HG03135 (cell line): ENCODE measurements at regions not wholly inside any gene's neighbourhood (a gene's known extent, or its start where the extent isn't known, plus 50 kb on each side); places are given as distances from the start of the nearest gene placed in this dataset.
"Not testable (repeated sequence)": the region's sequence is repeated elsewhere in the genome, so short reads cannot be mapped to it uniquely, and the experiment has no call there.

Source experiments
- ATAC-seq: cut with Tn5 transposase; IDR thresholded peaks from one replicate; pipeline ENCODE4 v1.9.1; 2021; ENCODE audit warnings: mild to moderate bottlenecking, moderate library complexity; ENCODE audit not compliant: unreplicated experiment

DNA sequence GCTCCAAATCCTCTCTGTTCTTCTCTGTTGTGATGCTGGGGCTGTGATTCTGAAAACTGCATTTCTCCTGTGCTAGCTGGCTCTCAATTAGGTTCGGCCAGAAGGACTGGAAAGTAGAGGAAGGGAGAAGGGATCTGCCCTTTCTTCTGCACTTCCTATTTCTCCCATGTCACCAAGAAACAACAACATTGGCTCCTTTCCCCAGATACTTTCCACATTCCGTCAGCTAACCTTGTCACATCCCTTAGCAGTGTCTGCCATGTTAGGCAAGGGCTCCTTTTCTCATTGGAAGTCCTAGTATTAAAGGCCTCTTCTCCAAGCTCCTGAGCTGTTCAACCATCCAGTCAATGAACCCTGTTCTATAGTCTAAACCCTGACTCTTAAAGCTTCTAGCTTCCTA lies 171.1 kb downstream of the ZNF621 start:
- no peak for ATAC-seq

DNA sequence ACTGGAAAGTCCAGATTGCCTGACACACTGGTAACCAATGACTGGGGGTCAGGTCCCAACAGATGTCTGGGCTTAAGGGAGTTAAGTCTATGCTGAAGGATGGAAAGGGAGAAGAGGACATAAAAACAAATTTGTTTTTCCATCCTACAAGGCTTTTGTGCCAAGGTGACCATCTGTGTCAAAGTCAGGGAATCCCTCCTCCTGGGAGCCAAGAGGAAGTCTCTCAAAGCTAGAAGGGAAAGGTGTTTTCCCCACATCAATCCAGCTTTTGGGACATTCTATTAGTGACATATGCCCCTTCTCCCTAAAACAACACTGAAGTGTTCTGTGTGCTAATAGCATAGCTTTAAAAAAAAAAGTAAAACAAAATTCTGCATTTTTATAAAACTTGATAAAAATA lies 173.9 kb downstream of the ZNF621 start:
- not testable (repeated sequence) for ATAC-seq

GRCh38 chr3:40701016-40701588 lies 176.3 kb downstream of the ZNF621 start:
- ATAC-seq, result no peak

GRCh38 chr3:40704224-40704623 lies 179.5 kb downstream of the ZNF621 start:
- no peak for ATAC-seq

DNA sequence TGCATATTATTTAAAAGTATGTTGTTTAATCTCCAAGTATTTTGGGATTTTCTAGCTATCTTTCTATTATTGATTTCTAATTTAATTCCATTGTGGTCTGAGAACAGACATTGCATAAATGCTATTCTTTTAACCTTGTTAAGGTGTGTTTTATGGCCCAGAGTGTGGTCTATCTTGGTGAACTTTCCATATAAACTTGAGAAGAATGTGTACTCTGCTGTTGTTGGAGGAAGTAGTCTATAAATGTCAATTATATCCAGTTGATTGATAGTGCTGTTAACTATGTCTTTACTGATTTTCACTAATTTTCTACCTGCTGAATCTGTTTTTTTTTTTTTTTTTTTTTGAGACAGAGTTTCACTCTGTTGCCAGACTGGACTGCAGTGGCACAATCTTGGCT lies 180.9 kb downstream of the ZNF621 start:
- no peak for ATAC-seq

DNA sequence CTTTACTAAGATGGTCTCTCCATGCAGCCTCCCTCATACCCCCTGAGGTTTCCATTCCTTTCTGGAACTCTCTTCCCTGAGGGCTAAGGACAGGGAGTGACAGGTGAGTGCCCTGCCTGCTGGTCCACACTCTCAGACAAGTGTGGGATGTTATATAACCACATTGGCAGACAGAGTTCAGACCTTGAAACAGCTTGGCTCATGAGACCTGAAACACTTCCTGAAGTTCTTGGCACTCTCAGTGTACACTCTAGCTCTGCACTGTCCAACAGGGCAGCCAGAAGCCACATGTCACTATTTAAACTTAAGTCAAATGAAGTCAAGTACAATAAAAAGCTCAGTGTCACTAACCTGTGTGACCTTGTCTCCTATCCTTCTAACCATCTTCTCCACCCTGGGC lies 188.5 kb downstream of the ZNF621 start:
- no peak for ATAC-seq

DNA sequence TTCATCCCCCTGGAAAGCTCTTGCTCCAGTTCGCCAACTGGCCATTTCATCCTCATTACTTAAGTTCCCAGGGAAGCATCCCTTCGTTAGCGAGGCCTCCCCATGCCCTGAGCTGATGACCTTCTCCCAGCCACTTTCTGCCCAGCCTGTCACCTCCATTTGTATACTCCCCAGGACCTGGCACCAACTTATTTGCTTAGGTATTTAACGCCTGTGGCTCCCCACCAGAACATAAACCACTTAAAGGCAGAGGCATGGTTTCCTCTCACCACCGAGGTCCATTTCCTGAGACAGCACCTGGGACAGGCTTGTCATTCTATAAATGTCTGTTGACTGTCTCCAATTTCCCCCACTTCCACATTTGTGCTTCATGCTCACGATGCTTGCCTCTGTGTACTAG lies 189.0 kb downstream of the ZNF621 start:
- ATAC-seq, result no peak

DNA sequence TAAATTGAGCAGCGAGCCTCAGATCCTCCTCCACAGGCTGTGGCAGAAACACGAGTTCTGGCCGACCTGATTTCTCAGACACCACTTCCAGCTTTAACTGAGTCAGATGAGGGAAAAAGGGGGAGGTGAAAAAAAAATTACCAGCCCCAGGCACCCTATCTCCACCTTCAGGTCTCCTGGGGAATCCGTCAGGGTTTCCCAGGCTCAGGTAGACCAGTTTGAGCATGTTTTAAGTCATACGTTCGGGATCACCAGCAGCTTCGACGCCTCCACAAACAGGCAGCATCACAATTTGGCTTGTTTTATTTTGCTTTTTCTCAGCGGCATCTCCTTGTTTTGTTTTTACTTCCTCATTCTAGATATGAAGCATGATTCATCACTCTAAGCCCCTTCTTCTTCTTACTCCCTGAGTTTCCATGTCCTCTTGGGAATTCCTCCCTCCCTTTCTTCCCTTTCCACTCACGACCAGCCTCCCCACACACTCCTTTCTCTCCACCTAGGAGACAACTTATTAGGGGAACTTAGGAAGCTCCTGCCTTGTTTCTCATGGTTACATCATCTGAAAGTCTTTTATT lies 190.1 kb downstream of the ZNF621 start:
- no peak for ATAC-seq

DNA sequence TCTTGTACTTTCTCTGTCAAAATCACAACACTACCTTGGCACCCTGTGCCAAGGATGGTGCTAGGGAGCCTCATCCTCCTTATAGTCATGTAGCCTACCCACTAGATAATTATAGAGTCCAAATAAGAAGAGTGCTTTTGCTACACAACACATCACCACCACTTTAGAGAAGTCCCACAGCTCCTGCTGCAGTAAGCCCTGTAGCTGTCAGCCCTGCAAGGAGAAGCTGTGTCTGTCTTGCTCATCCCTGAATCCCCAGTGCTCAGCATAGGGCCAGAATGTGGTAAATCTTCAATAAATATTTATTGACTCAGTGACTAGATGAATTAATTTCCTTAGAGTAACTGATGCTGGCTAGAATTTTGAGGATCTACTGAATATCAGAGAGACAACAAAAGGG lies 190.8 kb downstream of the ZNF621 start:
- ATAC-seq, result no peak

GRCh38 chr3:40717471-40717870 lies 192.7 kb downstream of the ZNF621 start:
- no peak for ATAC-seq

- peak; percentile 24 for ATAC-seq
Measured at GRCh38 chr3:40718209-40718608, 193.4 kb downstream of the ZNF621 start.

- peak; percentile 93 for ATAC-seq
Measured at GRCh38 chr3:40718681-40719080, 193.9 kb downstream of the ZNF621 start.

DNA sequence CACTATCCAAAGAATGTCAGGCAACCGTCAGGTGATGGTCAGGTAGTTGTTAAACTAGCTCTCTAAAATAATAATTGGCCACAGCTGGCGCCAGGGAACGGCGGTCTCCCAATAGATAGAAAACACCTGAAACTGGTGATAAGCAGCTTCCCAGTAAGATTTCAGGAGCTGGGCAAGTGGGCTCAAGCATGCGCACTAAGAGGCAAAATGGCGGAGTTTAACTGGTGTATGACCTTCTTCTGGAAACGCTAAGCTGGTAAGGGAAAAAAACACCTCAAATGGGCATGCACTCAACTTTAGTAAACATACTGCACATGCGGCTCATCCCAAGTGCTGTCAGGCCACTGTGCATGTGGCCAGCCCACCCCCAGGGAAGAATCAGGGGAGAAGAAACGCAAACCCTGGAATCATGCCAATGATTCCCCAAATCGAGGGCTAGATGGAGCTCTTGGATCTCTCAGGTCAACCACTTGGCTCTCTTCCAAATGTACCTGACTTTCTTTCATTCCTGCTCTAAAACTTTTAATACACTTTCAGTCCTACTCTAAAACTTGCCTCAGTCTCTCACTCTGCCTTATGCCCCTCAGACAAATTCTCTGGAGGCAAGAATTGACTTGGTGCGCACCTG lies 195.0 kb downstream of the ZNF621 start:
- no peak for ATAC-seq

DNA sequence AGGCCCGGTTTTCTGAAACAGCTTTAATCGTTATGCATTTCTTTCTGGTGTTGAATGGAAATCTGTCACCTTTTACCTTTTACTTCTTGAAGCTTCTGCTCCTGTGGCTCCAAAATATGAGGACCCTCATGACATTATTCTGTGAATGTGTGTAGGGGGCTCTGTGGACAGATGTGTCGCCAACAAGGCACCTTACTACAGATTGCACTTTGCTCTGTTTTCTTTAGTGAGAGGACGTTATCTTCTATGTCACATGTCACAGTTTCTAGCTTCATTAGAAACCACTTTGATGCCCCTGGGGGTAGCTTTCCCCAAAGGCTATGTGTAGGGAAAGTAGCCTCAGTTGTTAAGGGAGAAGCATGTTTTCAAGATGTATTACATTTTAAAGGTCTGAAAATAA lies 195.6 kb downstream of the ZNF621 start:
- no peak for ATAC-seq

DNA sequence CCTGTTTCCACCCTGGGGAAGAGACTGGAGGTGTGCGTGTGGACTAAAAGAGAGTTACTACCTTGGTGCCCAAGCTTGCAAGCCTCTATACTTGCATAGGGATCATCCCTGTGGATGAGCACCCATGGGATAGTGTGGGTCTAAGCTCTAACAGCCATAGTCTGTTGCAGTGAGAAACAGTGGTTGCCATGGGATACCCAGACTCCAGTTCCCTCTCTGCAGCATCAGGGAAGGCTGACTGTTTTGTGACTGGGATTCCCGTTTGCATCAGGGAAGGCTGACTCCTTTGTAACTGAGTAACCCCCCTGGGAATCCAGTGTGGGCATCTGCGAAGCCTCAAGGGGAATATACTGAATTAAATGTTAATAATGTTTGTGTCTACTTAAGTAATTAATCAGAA lies 196.1 kb downstream of the ZNF621 start:
- ATAC-seq, result no peak

- ATAC-seq, result no peak
Measured at GRCh38 chr3:40723083-40723660, 198.4 kb downstream of the ZNF621 start.

GRCh38 chr3:40725031-40725430 lies 200.3 kb downstream of the ZNF621 start:
- no peak for ATAC-seq

DNA sequence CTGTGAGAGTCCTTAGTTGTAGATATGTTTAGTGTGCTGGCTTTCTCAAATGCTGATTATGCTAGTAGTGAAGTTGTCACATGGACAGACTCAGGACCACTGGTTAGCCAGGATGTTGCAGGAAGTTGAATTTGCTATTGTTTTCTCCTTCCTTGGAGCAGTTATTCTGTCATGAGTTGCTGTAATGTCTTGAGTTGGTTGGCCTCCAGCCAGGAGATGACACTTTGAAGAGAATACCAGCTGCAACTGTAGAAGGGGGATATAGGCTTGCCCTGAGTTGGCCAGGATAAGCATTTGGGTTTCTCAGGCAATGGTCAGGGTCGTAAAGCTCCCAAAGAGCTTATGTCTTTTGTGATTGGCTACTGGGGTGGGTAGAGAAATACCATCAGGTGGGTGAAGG lies 206.7 kb downstream of the ZNF621 start:
- no peak for ATAC-seq

GRCh38 chr3:40736943-40737342 lies 212.2 kb downstream of the ZNF621 start:
- no peak for ATAC-seq

DNA sequence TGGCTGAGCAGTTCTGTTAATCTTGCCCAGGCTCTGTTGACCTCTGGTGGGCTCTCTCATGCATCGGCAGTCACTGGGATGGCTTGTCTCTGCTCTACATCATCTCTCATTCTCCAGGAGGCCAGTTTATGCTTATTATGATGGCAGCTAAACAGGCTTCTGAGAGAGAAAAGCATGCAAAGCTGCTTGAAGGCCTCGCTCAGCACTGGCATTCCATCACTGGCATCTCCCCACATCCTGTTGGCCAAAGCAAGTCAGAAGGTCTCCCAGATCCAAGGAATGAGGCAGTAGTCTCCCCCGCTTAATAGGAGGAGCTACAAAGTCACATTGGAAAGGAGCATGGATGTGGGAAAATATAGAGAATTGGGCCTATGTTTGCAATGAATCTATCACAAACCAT lies 212.6 kb downstream of the ZNF621 start:
- no peak for ATAC-seq

GRCh38 chr3:40739971-40740370 lies 215.2 kb downstream of the ZNF621 start:
- no peak for ATAC-seq

DNA sequence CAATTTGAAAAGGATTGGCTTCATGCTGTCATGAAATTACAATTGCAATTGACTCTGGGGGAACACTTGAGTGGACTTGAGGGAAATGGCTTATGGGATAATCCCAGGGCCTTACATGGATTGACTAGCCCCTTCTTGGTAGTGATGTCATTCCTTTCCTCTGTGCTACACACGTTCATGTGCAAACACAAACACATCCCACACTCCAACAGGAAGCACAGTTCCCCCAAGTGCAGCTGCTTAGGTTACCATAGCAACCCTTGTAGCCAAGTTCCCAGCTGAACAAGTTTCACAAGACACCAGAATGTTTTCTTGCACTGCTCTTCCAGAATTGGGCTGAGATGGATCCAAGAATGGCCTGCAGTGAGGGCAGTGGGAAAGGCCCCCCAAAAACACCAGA lies 217.0 kb downstream of the ZNF621 start:
- ATAC-seq, result no peak
